Ishikawa (cell line): ENCODE measurements at regions not wholly inside any gene's neighbourhood (a gene's known extent, or its start where the extent isn't known, plus 50 kb on each side); places are given as distances from the start of the nearest gene placed in this dataset.

Experiments used
- REST ChIP-seq: IDR thresholded peaks from 2 replicates; pipeline ENCODE4 v1.6.1; 2012; ENCODE audit warnings: low read depth, mild to moderate bottlenecking
- YY1 ChIP-seq: IDR thresholded peaks from 2 replicates; pipeline ENCODE4 v1.6.1; 2012; ENCODE audit warnings: low read depth

DNA sequence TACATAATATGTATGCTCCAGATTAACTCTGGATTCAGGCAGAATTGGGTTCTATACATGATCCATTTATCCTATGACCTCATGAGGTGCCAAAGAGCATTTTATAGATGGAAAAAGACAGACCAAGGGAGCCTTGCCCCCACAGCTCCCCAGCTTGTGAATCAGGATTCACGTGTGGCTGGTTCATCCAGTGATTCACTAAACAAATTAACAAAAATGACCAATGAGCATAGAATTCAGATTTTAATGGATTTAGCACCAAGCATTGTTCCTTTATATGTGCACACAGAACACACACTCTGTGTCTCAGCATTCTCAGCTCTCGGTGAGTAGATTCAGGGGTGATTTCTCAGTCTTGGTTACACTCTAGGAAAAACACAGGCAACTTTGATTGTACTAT is 51.7 kb upstream of the BARHL2 start:
- no peak for TF ChIP-seq REST
- TF ChIP-seq YY1 = no peak
